Loucy (cell line): ENCODE measurements at regions not wholly inside any gene's neighbourhood (a gene's known extent, or its start where the extent isn't known, plus 50 kb on each side); places are given as distances from the start of the nearest gene placed in this dataset.

Experiments
- CTCF ChIP-seq: fragments of 200-600 bp; sonication (generic); conservative IDR thresholded peaks from 2 replicates; pipeline ENCODE4 v1.5.1; 2014; ENCODE audit warnings: mild to moderate bottlenecking, antibody characterized with exemption, low read length
- EZH2phosphoT487 ChIP-seq: fragments of 200-600 bp; IDR thresholded peaks from 2 replicates; pipeline ENCODE4 v1.6.1; 2018; ENCODE audit warnings: antibody characterized with exemption, mild to moderate bottlenecking, moderate library complexity, borderline replicate concordance

DNA sequence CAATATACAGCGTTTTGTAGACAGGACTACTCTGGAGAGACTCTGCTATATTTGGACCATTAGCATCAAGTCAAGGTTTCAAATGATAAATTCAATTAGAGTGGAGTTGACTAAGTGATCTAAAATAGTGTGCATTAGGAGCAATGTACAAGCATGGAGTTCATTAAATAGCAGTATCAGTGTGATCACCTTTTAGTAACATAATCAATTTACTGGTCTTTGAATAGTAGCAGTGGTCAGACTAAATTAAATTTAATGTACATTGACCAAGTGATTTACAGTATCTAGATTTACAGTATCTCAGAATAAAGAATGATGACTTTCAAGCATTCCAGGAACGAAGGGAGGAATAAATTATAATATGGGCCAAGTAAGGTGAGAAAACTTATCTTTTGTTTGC lies 489.6 kb upstream of the ADGRL4 start:
- no peak for TF ChIP-seq CTCF
- no peak for TF ChIP-seq EZH2phosphoT487
